D721Med (cell line): ENCODE measurements at regions not wholly inside any gene's neighbourhood (a gene's known extent, or its start where the extent isn't known, plus 50 kb on each side); places are given as distances from the start of the nearest gene placed in this dataset.

Experiments used
- DNase-seq: peaks from one replicate; pipeline ENCODE4 v3.0.0; 2011; ENCODE audit warnings: low spot score; ENCODE audit not compliant: insufficient read length
- FAIRE-seq: peaks from 2 replicates; lab custom pipeline; 2011; peaks lifted over from hg19 to GRCh38; lab: Jason Lieb, UNC
- CTCF ChIP-seq: IDR thresholded peaks from 2 replicates; pipeline ENCODE4 v1.5.1; 2012; ENCODE audit warnings: mild to moderate bottlenecking, control low read depth; ENCODE audit not compliant: insufficient read depth; ENCODE audit errors: missing control alignments

- no peak for TF ChIP-seq CTCF
- no peak for FAIRE-seq
- no peak for DNase-seq
Measured at GRCh38 chr13:80239116-80239515, 101.8 kb downstream of the SPRY2 start.

GRCh38 chr13:80237646-80238045 lies 103.3 kb downstream of the SPRY2 start:
- TF ChIP-seq CTCF, result no peak
- DNase-seq (no peak), FAIRE-seq (no peak)

GRCh38 chr13:80235967-80236302 lies 105.0 kb downstream of the SPRY2 start:
- DNase-seq (no peak), FAIRE-seq (no peak)
- no peak for TF ChIP-seq CTCF

- DNase-seq (no peak), FAIRE-seq (no peak)
- TF ChIP-seq CTCF, result no peak
Measured at GRCh38 chr13:80235166-80235966, 105.6 kb downstream of the SPRY2 start.

- FAIRE-seq (no peak), DNase-seq (no peak)
- no peak for TF ChIP-seq CTCF
Measured at GRCh38 chr13:80227645-80228044, 113.3 kb downstream of the SPRY2 start.

GRCh38 chr13:80226645-80227044 lies 114.3 kb downstream of the SPRY2 start:
- FAIRE-seq, result no peak
- TF ChIP-seq CTCF, result no peak
- no peak for DNase-seq

GRCh38 chr13:80224468-80224867 lies 116.5 kb downstream of the SPRY2 start:
- FAIRE-seq (no peak), DNase-seq (no peak)
- TF ChIP-seq CTCF, result no peak
